GM23338 (cell line): ENCODE measurements at regions not wholly inside any gene's neighbourhood (a gene's known extent, or its start where the extent isn't known, plus 50 kb on each side); places are given as distances from the start of the nearest gene placed in this dataset.

ENCODE experiments used
- ATAC-seq: fragments of 200-7000 bp; cut with Tn5 transposase; 3 replicates; pipeline ENCODE4 v1.9.1; 2020
- DNase-seq: peaks from one replicate; pipeline ENCODE4 v3.0.0-alpha.2; 2015; ENCODE audit warnings: low spot score
- H2AFZ ChIP-seq: fragments of 200-600 bp; sonication (generic); 2 replicates; pipeline ENCODE4 v1.8.0; 2016; ENCODE audit warnings: antibody characterized with exemption, mild to moderate bottlenecking, moderate library complexity
- H3F3A ChIP-seq: fragments of 200-600 bp; sonication (generic); replicated peaks from 2 replicates; pipeline ENCODE4 v1.8.0; 2017; ENCODE audit warnings: antibody characterized with exemption, mixed run types, low read depth
- H3K27ac ChIP-seq: fragments of 200-600 bp; sonication (generic); 2 replicates; pipeline ENCODE4 v1.6.1; 2016; ENCODE audit warnings: low read depth
- H3K27me3 ChIP-seq: fragments of 200-600 bp; sonication (generic); 2 replicates; pipeline ENCODE4 v1.8.0; 2016; ENCODE audit warnings: mild to moderate bottlenecking, mixed run types, moderate library complexity; ENCODE audit not compliant: insufficient read depth
- H3K36me3 ChIP-seq: fragments of 200-600 bp; sonication (generic); 2 replicates; pipeline ENCODE4 v1.8.0; 2016; ENCODE audit warnings: mild to moderate bottlenecking; ENCODE audit not compliant: insufficient read depth
- H3K4me1 ChIP-seq: fragments of 200-600 bp; sonication (generic); 2 replicates; pipeline ENCODE4 v1.8.0; 2016; ENCODE audit warnings: mild to moderate bottlenecking, moderate library complexity; ENCODE audit not compliant: insufficient read depth
- H3K4me2 ChIP-seq: fragments of 200-600 bp; sonication (generic); 2 replicates; pipeline ENCODE4 v1.7.1; 2017; ENCODE audit warnings: mixed run types
- H3K4me3 ChIP-seq: fragments of 200-600 bp; sonication (generic); 2 replicates; pipeline ENCODE4 v1.6.1; 2016; ENCODE audit warnings: mixed run types
- H3K79me2 ChIP-seq: fragments of 200-600 bp; sonication (generic); replicated peaks from 2 replicates; pipeline ENCODE4 v1.8.0; 2017; ENCODE audit warnings: mild to moderate bottlenecking; ENCODE audit not compliant: insufficient read depth
- H3K9me2 ChIP-seq: fragments of 200-600 bp; sonication (generic); 2 replicates; pipeline ENCODE4 v1.8.0; 2017; ENCODE audit not compliant: insufficient read depth
- H4K20me1 ChIP-seq: fragments of 200-600 bp; sonication (generic); replicated peaks from 2 replicates; pipeline ENCODE4 v1.8.0; 2017; ENCODE audit warnings: mild to moderate bottlenecking; ENCODE audit not compliant: insufficient read depth
- H3K27ac Mint-ChIP-seq: 2 replicates; pipeline ENCODE4 v1.8.0; 2020; ENCODE audit warnings: inconsistent platforms, mild to moderate bottlenecking, moderate library complexity, mixed read lengths
- H3K27me3 Mint-ChIP-seq: 3 replicates; pipeline ENCODE4 v1.8.0; 2022; ENCODE audit warnings: low read depth, mild to moderate bottlenecking, moderate library complexity, mixed read lengths, inconsistent platforms; ENCODE audit not compliant: insufficient read depth, poor library complexity
- H3K36me3 Mint-ChIP-seq: 3 replicates; pipeline ENCODE4 v1.8.0; 2021; ENCODE audit warnings: low read depth, mild to moderate bottlenecking, inconsistent platforms, moderate library complexity, mixed read lengths
- H3K4me1 Mint-ChIP-seq: 3 replicates; pipeline ENCODE4 v1.8.0; 2020; ENCODE audit warnings: mild to moderate bottlenecking, inconsistent platforms, mixed read lengths
- H3K4me3 Mint-ChIP-seq: 3 replicates; pipeline ENCODE4 v1.8.0; 2021; ENCODE audit warnings: moderate library complexity, mild to moderate bottlenecking, inconsistent platforms, mixed read lengths
- H3K9me3 Mint-ChIP-seq: 3 replicates; pipeline ENCODE4 v1.8.0; 2020; ENCODE audit warnings: moderate library complexity, mild to moderate bottlenecking, inconsistent platforms, mixed read lengths
- CREB1 ChIP-seq: fragments of 250-450 bp; sonication (Bioruptor Pico); IDR thresholded peaks from 2 replicates; pipeline ENCODE4 v1.5.0; 2020; ENCODE audit warnings: low read depth, mild to moderate bottlenecking, moderate library complexity
- EZH2 ChIP-seq: fragments of 200-600 bp; sonication (generic); IDR thresholded peaks from one replicate; pipeline ENCODE4 v1.8.0; 2017; ENCODE audit warnings: antibody characterized with exemption, mild to moderate bottlenecking, low read depth; ENCODE audit not compliant: unreplicated experiment
- EZH2phosphoT487 ChIP-seq: fragments of 200-600 bp; sonication (generic); IDR thresholded peaks from one replicate; pipeline ENCODE4 v1.8.1; 2018; ENCODE audit warnings: antibody characterized with exemption; ENCODE audit not compliant: unreplicated experiment
- JUNB ChIP-seq: IDR thresholded peaks from one replicate; pipeline ENCODE4 v1.6.1; 2016; ENCODE audit warnings: antibody characterized with exemption; ENCODE audit not compliant: unreplicated experiment
- NANOG ChIP-seq: IDR thresholded peaks from 2 replicates; pipeline ENCODE4 v1.6.1; 2016; ENCODE audit warnings: antibody characterized with exemption, borderline replicate concordance
- POLR2AphosphoS5 ChIP-seq: IDR thresholded peaks from 2 replicates; pipeline ENCODE4 v1.6.1; 2016; ENCODE audit warnings: antibody characterized with exemption, low read depth
- STAT1 ChIP-seq: IDR thresholded peaks from one replicate; pipeline ENCODE4 v1.6.1; 2016; ENCODE audit warnings: antibody characterized with exemption; ENCODE audit not compliant: unreplicated experiment
- ZNF114 ChIP-seq: fragments of 250-450 bp; sonication (Bioruptor Pico); IDR thresholded peaks from 2 replicates; pipeline ENCODE4 v1.5.0; 2020; ENCODE audit warnings: mild to moderate bottlenecking, moderate library complexity
- ZNF331 ChIP-seq: fragments of 250-450 bp; sonication (Bioruptor Pico); IDR thresholded peaks from 2 replicates; pipeline ENCODE4 v1.5.0; 2020; ENCODE audit warnings: low read depth, mild to moderate bottlenecking, moderate library complexity
- TF ChIP-seq, protein P1 (sequence below): IDR thresholded peaks from 2 replicates; pipeline ENCODE4 v1.6.1; 2016; ENCODE audit warnings: antibody characterized with exemption
- TF ChIP-seq, protein P2 (sequence below), 2 experiments: fragments of 200-600 bp in 1 of 2; sonication (generic) in 1 of 2; conservative IDR thresholded peaks; 2 replicates each; pipeline versions ENCODE4 v1.5.1 to v1.6.1; 2016 to 2017; ENCODE audit warnings: antibody characterized with exemption in 2 of 2, low read depth in 2 of 2, mild to moderate bottlenecking in 2 of 2, moderate library complexity in 1 of 2
- TF ChIP-seq, protein P3 (sequence below): IDR thresholded peaks from one replicate; pipeline ENCODE4 v1.6.1; 2018; ENCODE audit warnings: antibody characterized with exemption; ENCODE audit not compliant: unreplicated experiment
- TF ChIP-seq, protein P4 (sequence below): fragments of 250-450 bp; sonication (Bioruptor Pico); IDR thresholded peaks from 2 replicates; pipeline ENCODE4 v1.5.0; 2020; ENCODE audit warnings: mild to moderate bottlenecking, moderate library complexity

DNA sequence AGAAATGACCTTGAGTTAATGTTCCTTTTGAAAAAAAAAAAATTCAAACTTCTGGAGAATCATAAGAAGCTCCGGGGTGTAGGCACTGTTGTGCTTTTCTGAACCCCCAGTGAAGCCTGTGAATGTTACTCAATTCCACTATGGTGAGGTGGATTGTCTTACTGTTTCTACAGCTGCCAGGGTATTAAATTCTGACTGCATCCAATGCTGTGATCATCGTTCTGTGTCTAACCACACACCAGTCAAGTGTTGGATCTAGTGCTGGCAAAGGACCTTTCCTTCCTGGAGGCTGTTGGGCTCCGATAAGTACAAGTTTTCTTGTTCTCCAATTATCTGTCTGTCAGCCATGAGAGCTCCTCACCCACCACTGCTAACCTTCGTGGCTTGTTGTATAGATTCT lies 162.0 kb upstream of the EPHA7 start:
- H2AFZ ChIP-seq, result peak overlapping the region; percentile 25; the same call in 1 of the 2 replicates
- no peaks in the 10 kb centered on the region for H3K4me1 Mint-ChIP-seq
- H3K4me1 ChIP-seq, result peaks cover 8% of the 10 kb centered on the region; the same call in 1 of the 2 replicates
- no peaks in the 10 kb centered on the region for H3K36me3 Mint-ChIP-seq
- no peaks in the 10 kb centered on the region for H3K27me3 ChIP-seq
- H3F3A ChIP-seq, result no peaks in the 10 kb centered on the region
- H3K79me2 ChIP-seq, result no peaks in the 10 kb centered on the region
- H3K9me2 ChIP-seq, result no peaks in the 10 kb centered on the region
- ATAC-seq (no peak), DNase-seq (no peak)
- TF ChIP-seq POLR2AphosphoS5, result no peak
- TF ChIP-seq, protein P1, sequence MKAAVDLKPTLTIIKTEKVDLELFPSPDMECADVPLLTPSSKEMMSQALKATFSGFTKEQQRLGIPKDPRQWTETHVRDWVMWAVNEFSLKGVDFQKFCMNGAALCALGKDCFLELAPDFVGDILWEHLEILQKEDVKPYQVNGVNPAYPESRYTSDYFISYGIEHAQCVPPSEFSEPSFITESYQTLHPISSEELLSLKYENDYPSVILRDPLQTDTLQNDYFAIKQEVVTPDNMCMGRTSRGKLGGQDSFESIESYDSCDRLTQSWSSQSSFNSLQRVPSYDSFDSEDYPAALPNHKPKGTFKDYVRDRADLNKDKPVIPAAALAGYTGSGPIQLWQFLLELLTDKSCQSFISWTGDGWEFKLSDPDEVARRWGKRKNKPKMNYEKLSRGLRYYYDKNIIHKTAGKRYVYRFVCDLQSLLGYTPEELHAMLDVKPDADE, result no peak
- TF ChIP-seq EZH2, result no peak
- TF ChIP-seq, protein P2, sequence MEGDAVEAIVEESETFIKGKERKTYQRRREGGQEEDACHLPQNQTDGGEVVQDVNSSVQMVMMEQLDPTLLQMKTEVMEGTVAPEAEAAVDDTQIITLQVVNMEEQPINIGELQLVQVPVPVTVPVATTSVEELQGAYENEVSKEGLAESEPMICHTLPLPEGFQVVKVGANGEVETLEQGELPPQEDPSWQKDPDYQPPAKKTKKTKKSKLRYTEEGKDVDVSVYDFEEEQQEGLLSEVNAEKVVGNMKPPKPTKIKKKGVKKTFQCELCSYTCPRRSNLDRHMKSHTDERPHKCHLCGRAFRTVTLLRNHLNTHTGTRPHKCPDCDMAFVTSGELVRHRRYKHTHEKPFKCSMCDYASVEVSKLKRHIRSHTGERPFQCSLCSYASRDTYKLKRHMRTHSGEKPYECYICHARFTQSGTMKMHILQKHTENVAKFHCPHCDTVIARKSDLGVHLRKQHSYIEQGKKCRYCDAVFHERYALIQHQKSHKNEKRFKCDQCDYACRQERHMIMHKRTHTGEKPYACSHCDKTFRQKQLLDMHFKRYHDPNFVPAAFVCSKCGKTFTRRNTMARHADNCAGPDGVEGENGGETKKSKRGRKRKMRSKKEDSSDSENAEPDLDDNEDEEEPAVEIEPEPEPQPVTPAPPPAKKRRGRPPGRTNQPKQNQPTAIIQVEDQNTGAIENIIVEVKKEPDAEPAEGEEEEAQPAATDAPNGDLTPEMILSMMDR (conservative IDR thresholded peaks at IDR 0.05; ENCODE audit: low read depth in 2 of 2), result no peak
- TF ChIP-seq, protein P3, sequence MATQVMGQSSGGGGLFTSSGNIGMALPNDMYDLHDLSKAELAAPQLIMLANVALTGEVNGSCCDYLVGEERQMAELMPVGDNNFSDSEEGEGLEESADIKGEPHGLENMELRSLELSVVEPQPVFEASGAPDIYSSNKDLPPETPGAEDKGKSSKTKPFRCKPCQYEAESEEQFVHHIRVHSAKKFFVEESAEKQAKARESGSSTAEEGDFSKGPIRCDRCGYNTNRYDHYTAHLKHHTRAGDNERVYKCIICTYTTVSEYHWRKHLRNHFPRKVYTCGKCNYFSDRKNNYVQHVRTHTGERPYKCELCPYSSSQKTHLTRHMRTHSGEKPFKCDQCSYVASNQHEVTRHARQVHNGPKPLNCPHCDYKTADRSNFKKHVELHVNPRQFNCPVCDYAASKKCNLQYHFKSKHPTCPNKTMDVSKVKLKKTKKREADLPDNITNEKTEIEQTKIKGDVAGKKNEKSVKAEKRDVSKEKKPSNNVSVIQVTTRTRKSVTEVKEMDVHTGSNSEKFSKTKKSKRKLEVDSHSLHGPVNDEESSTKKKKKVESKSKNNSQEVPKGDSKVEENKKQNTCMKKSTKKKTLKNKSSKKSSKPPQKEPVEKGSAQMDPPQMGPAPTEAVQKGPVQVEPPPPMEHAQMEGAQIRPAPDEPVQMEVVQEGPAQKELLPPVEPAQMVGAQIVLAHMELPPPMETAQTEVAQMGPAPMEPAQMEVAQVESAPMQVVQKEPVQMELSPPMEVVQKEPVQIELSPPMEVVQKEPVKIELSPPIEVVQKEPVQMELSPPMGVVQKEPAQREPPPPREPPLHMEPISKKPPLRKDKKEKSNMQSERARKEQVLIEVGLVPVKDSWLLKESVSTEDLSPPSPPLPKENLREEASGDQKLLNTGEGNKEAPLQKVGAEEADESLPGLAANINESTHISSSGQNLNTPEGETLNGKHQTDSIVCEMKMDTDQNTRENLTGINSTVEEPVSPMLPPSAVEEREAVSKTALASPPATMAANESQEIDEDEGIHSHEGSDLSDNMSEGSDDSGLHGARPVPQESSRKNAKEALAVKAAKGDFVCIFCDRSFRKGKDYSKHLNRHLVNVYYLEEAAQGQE, result no peak
- TF ChIP-seq ZNF331 (CRISPR knock-in tag), result no peak
- TF ChIP-seq STAT1, result no peak
- TF ChIP-seq CREB1, result no peak
- TF ChIP-seq NANOG, result no peak
- TF ChIP-seq, protein P4, sequence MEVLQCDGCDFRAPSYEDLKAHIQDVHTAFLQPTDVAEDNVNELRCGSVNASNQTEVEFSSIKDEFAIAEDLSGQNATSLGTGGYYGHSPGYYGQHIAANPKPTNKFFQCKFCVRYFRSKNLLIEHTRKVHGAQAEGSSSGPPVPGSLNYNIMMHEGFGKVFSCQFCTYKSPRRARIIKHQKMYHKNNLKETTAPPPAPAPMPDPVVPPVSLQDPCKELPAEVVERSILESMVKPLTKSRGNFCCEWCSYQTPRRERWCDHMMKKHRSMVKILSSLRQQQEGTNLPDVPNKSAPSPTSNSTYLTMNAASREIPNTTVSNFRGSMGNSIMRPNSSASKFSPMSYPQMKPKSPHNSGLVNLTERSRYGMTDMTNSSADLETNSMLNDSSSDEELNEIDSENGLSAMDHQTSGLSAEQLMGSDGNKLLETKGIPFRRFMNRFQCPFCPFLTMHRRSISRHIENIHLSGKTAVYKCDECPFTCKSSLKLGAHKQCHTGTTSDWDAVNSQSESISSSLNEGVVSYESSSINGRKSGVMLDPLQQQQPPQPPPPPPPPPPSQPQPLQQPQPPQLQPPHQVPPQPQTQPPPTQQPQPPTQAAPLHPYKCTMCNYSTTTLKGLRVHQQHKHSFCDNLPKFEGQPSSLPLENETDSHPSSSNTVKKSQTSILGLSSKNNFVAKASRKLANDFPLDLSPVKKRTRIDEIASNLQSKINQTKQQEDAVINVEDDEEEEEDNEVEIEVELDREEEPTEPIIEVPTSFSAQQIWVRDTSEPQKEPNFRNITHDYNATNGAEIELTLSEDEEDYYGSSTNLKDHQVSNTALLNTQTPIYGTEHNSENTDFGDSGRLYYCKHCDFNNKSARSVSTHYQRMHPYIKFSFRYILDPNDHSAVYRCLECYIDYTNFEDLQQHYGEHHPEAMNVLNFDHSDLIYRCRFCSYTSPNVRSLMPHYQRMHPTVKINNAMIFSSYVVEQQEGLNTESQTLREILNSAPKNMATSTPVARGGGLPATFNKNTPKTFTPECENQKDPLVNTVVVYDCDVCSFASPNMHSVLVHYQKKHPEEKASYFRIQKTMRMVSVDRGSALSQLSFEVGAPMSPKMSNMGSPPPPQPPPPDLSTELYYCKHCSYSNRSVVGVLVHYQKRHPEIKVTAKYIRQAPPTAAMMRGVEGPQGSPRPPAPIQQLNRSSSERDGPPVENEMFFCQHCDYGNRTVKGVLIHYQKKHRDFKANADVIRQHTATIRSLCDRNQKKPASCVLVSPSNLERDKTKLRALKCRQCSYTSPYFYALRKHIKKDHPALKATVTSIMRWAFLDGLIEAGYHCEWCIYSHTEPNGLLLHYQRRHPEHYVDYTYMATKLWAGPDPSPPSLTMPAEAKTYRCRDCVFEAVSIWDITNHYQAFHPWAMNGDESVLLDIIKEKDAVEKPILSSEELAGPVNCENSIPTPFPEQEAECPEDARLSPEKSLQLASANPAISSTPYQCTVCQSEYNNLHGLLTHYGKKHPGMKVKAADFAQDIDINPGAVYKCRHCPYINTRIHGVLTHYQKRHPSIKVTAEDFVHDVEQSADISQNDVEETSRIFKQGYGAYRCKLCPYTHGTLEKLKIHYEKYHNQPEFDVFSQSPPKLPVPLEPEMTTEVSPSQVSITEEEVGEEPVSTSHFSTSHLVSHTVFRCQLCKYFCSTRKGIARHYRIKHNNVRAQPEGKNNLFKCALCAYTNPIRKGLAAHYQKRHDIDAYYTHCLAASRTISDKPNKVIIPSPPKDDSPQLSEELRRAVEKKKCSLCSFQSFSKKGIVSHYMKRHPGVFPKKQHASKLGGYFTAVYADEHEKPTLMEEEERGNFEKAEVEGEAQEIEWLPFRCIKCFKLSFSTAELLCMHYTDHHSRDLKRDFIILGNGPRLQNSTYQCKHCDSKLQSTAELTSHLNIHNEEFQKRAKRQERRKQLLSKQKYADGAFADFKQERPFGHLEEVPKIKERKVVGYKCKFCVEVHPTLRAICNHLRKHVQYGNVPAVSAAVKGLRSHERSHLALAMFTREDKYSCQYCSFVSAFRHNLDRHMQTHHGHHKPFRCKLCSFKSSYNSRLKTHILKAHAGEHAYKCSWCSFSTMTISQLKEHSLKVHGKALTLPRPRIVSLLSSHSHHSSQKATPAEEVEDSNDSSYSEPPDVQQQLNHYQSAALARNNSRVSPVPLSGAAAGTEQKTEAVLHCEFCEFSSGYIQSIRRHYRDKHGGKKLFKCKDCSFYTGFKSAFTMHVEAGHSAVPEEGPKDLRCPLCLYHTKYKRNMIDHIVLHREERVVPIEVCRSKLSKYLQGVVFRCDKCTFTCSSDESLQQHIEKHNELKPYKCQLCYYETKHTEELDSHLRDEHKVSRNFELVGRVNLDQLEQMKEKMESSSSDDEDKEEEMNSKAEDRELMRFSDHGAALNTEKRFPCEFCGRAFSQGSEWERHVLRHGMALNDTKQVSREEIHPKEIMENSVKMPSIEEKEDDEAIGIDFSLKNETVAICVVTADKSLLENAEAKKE (CRISPR knock-in tag), result no peak
- TF ChIP-seq JUNB, result no peak
- no peak for TF ChIP-seq EZH2phosphoT487
- TF ChIP-seq ZNF114 (CRISPR knock-in tag), result no peak
- no peak overlapping the region for H3K27ac Mint-ChIP-seq
- no peaks in the 10 kb centered on the region for H3K9me3 Mint-ChIP-seq
- no peaks in the 10 kb centered on the region for H3K27me3 Mint-ChIP-seq
- H3K4me3 Mint-ChIP-seq, result no peak overlapping the region
- no peak overlapping the region for H3K4me2 ChIP-seq
- no peaks in the 10 kb centered on the region for H4K20me1 ChIP-seq
- H3K4me3 ChIP-seq, result no peak overlapping the region
- H3K27ac ChIP-seq, result no peak overlapping the region
- no peaks in the 10 kb centered on the region for H3K36me3 ChIP-seq
